ENCODE measurements at regions not wholly inside any gene's neighbourhood (a gene's known extent, or its start where the extent isn't known, plus 50 kb on each side); places are given as distances from the start of the nearest gene placed in this dataset.
A peak's percentile ranks its signal among the peaks of the same experiment; 100 is the strongest.

DNA sequence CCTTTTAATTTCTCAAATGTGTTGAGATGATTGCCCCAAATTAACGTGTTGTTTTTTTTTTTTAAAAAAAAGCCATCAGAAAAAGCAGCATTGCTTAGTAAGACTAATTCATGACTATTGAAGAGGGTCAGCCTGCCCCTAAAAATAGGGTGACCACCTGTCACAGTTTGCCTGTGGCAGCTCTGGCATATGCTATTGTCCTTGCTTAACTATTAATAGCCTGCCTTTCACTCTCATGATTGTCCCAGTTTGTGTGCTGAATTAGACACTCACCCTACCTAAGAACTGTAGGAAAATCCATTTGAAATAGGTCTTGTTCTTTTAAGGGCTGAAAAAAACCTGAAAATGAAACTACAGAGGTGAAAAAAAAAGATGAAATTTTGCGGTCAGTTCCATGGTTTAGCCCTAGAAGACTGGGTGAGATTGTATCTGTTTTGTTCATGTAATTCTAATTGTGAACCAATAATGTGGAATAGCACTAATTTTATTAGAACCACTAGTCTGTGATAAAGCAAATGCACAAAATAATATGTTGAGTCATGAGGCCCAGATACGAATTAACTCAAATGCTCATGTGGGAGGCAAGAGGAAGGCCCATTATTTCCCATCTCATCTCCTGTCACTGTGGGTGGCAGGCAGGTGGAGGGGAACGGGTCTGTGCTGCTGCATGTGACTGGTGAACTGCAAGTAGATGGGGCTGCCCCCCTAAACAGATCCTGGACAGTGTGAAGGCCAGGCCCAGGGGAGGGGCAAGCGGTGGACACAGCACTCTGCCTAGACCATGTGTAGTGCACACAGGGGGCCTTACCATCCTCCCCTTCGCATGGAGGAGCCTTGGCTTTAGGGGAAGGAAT, 265.4 kb upstream of the NFE2L3 start:
- DNase-seq (ENCODE audit: low spot score): no peak

DNA sequence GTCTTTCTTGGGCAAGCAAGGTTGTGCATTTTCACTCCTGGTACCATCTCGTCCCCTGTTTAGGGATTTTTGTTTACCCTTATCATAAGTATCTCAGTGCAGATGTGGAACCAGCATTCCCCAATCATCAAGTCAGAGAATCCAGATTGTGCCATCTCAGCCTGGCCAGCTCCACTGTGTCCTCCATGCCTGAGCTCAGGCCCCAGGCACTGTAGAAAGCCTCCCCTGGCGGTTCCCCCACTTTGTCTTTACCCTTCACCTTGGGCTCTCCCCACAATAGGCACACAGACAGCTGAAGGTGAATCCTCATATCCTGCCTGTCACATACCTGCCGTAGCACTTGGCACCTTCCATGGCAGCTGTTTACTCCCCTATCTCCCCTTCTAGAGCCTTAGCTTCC, 264.7 kb upstream of the NFE2L3 start:
- DNase-seq (ENCODE audit: low spot score): no peak

DNA sequence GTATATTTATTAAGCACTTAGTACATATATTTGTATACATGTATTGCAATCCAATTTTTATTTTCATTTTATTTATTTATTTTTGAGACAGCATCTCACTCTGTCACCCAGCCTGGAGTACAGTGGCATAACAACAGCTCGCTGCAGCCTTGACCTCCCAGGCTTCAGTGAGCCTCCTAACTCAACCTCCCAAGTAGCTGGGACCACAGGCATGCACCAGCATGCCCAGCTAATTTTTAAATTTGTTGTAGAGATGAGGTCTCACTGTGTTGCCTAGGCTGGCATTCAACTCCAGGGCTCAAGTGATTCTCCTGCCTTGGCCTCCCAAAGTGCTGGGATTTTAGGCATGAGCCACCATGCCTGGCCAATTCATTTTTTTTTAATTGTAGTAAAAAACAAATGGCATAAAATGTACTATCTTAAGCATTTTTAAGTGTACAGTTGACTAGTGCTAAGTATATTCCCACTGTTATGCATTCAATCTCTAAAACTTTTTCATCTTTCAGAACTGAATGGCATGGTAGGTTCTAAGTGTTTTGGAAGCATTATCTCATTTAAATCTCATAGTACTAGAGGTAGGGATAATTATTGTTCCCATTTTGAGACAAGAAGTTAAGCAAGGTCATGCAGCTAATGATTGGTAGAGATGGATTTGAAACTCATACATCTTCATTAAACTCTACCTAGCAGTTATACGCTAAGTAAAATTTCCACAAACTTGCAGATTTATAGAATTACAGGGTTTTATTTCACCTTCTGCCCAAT, 264.0 kb upstream of the NFE2L3 start:
- no peak for DNase-seq (ENCODE audit: low spot score)

DNA sequence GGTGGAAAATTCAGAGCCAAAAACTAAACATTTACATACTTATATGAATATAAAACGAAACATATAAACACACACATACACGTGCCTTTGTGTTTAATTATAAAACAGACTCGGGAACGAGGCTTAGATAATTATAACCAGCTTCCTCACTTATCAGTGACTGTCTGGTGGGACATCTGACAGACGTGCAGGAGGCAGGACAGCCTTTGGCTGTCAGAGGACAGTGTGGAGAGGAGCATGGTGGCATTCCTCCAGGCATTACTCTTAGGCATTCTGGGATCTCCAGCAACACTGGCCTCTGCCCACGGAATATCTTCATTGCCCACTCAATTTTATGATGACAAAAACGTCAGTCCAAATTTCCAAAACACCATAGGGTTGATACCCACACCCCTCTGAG, 262.2 kb upstream of the NFE2L3 start:
- DNase-seq (ENCODE audit: low spot score): no peak

DNA sequence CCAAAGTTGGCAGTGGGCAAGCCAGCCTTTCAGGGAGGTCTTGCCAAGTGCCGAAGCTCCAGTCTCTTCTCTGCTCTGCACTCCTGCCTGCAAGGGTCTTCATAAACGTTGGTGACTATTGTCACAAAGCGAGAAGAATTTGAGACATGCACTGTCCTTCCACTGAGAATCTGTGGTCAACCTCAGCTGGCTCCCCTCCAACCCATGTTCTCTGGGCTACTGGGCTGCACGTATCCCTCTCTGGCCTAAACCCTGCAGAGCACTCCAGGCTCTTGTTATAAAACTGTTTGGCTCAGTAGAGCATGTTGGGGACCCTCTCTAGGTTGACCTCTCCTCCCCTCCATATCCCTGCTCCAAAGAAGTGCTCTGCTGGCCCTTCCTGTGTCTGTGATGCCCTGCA, 260.4 kb upstream of the NFE2L3 start:
- DNase-seq (ENCODE audit: low spot score): no peak

DNA sequence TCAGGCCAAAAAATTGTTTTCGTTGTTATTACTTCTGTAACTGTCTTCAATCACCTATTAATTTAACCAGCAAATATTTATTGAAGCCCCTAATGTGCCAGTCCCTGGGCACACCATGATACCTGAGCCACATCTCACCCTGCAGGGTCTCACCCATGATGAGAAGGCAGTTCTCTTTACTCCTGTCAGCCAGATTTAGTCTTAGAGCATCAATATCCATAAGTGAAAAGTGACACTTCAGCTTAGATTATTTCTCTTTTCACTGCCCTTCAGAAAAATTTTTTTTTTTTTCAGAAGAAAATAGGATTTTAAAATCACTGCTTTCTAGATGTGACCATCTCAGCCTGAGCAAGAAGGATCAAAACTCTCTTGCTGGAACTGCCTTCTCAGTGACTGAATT, 258.6 kb upstream of the NFE2L3 start:
- no peak for DNase-seq (ENCODE audit: low spot score)

DNA sequence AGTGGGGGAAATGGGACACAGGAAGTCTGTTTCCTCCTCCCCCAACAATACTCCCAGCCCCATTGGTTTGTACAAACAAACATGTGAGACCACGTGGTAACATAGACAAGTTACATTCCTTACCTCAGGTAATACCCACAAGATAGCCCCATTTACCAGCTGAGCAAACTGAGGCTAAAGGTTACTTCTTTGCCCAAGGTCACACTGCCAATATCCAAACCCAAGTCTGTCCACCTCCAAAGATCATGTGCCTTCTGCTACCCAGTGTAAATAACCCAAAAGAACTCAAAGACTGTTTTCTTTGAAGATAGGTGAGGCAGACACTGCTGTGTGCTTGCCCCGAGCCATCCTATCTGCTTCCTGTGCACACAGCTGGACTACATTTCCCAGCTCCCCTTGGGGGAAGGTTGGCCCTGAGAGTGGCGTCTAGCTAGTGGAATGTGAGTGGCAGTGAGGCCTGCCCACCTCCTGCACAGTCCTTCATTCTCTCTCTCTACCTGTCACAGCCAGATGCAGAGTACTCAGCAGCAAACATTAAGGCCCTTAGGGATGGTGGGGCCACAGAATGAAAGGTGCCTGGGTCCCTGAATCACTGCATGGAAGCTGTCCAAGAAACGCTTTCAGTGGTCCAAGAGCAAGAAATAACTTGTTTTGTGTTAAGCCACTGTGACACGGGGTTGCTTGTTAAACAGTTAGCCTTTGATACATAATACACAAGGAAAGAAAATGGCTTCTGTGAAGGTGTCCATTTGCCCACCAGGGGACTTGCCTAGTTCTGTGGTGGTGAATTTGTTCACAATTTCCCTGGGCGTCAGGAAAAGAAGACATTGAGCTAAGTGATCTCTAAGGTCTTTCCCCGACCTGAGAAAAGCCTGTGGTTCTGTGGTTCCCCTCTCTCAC, 257.7 kb upstream of the NFE2L3 start:
- peak; percentile 39 for DNase-seq (ENCODE audit: low spot score)

DNA sequence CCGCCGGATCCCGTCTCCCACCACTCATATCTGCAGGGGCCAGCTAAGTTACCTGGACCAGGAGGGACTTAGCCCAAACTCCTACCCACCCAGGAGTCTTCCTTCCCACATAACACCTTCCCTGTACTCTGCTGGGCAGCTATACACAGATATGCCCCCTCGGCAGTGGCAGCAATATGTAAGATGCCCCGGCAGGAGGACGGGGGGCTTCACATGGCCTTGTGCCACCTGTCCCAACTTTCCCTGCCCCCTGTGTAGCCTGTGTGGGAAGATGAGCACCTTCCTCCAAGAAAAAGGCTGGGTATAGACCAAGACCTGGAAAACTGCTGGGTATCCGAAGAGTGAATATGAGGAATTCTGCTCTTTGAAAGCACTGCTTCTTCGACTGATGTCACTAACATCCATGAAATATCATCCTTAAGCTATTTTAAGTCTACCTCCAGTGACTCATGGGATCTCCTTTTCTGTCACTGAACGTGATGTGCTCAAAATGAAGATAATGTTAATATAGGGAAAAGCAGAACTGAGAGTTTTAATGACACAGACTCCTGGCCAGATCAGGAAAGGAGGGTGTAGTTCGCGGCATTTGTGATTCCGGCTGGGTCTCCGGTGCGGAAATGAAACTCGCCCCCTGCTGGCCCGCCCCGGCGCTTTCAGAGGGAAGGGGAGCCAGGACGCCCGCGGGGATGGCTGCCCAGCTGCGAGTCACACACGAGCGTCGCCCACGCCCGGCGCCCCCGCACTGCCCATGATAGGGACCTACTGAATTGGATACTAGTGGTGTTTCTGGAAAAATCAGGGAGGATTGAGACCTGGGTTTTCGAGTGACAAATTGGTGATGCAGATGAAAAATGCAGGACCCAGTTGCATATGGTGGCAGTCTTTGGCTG, 256.9 kb upstream of the NFE2L3 start:
- DNase-seq (ENCODE audit: low spot score): peak; percentile 63

DNA sequence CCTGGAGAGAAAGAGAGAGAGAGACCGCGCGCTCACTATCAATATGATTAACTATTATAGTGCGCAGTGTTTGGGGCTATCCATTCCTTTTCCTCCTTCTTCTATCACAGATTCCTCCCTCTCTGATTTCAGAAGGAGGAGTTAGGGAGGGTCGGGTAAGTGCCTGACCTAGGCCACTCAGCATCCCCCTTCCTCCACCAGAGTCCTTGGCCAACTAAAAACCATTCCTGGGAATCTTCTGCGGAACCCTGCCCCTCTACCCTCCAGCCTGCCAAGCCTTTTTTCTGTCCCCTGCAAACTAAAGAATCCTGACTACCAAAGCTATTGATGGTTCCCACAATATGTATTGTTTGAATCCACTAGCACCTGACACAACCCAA, 256.2 kb upstream of the NFE2L3 start:
- no peak for DNase-seq (ENCODE audit: low spot score)

DNA sequence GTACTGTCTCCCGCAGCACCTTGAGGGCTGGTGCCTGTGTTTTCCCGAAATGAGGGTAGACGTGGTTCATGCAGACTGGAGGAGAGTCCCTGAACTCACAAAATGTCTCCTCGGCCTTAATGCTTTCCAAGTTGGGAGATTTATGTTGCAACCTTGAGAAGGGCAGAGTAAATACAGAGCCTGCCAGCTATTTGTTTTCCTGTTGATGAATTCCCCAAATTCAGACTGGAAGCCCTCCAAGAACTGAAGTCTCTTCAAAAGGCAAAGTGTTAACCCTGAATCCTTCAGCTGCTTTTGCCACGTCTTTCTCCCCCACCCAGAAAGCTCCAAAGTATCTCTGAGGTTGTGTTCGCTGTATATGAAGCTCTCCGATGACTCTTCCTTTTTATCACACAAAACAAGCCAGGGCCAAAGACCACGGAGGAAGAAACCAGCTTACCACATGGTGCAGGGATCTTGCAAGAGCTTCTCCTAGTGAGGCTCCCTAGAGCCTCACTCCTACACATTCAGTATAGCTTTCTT, 254.7 kb upstream of the NFE2L3 start:
- DNase-seq (ENCODE audit: low spot score): no peak

DNA sequence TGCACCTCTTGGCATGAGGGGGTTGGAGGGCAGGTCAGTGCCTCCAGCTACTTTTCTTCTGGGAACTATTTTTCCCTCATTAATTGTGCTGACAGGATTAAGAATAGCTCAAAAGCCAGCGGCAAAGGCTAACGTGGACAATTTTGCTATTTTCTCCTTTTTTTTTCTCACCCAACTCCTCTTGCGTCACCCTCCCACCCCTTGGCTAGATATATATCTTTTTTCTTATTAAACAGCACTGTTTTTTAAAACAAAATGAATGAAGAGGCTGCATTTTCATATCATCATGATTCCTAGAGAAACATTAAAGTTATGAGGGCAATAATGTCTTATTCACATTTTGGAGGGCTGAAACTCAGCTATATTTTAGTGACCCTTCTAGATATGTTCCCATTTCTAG, 251.8 kb upstream of the NFE2L3 start:
- DNase-seq (ENCODE audit: low spot score): no peak

DNA sequence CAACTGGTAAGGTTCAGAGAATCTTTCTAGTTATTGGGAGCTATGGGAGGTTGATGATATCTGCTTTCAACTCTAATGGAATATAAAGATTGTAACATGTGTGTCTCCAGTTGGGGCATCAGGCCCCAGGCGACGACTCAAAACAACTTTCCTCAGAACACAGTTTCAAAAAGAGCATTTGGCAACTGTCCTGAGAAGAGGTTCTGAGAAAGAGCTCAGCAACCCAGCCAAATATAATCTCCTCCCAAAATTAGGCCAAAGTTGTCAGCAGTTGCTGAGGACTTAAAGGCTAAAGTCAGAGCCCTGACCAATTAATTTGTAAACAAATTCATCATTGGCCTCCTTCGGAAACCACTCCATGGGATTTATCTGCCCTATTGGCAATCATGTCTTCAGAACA, 251.1 kb upstream of the NFE2L3 start:
- no peak for DNase-seq (ENCODE audit: low spot score)

DNA sequence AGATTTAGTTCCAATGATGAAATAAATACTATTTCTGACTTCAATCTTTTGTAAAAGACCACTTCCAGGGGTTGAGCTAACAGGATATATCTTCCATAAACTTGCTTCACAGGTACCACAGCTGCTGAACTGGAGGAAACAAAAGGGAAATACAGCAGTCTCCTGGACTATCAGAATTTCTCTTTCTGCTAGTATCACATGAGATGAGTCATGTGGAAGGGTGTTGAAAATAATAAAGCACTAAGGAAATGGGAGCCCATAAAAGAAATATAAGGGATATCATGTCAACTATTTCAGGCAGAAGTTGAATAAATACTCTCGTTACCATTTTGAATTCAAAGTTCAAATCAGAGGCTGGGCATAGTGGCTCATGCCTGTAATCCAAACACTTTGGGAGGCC, 250.3 kb upstream of the NFE2L3 start:
- no peak for DNase-seq (ENCODE audit: low spot score)

DNA sequence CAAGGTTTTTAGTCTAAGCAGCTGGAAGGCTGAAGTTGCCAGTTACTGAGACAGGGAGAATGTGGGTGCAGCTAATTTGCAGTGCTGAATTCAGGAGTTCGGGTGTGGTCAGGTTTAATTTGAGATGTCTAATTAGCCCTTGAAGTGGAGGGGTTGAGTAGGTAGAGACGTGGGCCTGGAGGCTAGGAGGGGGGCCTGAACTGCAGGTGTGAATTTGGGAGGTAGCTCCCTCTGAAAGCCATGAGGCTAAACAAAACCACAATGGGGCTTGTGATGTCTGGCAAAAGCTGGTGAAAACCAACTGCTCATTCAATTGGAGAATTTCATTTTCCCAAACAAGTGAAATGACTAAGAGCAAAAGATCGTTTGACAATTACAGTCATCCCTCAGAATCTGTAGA, 246.0 kb upstream of the NFE2L3 start:
- no peak for DNase-seq (ENCODE audit: low spot score)

DNA sequence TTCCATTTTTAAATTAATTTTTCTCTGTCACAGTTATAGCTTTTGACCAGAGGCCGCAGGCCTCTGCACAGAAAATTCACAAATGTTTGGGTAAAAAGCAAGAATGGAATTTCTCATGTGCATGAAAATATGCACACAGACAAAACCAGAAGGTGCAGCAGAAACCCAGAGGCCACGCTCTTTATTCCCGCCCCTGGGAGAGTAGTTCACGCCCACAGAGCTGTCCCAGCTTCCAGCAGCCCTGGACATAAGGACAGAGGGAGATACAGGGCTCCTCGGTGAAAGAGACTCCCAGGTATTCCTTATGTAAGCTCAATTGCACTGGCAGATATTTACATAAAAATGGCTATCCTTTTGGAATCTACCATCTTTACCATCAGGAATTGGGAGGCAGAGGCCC, 245.2 kb upstream of the NFE2L3 start:
- no peak for DNase-seq (ENCODE audit: low spot score)

DNA sequence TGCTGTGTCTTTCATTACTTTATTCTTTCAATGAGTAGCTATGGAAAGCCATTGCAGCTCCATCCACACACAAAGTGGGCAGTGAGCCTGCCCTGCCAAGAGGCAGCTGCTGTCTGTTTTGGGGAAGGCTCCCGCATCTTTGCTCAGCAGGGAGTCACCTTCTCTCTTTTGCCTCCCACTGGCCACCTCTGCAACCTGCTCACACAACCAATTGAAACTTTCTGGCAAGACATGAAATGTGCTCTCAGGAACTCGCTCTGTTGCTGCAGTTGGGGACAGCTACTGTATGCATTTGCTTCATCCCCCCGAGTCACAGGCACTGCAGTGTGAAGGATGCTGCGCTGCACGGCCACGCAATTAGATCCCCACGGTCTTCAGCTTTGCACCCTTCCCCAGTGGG, 244.8 kb upstream of the NFE2L3 start:
- no peak for DNase-seq (ENCODE audit: low spot score)

DNA sequence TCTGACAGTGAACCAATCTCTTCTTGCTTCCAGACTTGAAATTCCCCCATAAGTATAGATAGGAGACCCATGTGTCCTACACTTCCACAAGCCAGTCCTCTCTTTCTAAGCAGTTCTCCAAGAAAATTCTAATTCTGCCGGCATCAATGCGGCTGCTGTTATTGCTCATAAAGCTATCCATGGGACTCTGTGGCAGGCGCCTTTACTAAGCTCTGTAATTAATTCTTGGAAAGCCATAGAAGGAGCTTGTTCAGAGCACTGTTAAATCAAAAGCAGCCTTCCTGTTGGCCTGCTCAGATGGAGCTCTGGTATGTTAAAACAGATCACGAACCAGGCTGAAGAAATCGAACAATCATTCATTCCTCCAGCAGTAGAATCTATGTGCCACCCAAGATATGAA, 244.3 kb upstream of the NFE2L3 start:
- no peak for DNase-seq (ENCODE audit: low spot score)

DNA sequence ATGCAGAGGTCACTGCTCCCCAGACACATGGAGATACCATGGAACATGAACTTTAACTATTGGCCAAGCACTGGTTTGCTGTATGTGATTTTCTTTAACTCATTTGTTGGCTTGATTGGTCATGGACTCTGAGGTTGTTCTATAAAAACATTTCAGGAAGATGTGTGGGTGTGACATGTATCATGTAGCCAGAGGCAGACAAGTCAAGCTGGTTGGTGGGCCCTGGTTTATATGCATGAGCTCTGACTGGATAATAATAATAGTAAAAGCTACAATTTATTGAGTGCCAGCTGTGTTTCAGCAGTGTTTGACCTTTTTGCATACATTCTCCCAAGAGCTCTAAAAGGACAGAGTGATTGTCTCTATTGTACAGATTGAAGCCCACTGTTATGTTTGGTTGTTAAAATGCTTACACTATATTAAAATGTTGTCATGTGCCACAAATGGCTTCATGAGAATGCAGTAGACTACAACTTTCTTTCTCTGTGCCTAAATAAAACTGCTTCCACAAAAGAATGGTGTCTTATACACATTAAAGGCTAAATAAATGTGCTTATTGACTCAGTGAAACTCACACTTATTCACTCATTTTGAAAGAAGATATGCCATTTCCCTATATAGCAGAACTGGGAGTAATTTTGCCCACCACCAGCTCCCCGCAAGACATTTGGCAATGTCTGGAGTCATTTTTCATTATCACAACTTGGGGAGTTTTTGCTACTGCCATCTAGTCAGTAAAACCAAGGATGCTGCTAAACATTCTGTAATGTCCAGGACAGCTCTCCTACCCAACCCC, 243.6 kb upstream of the NFE2L3 start:
- DNase-seq (ENCODE audit: low spot score): no peak

DNA sequence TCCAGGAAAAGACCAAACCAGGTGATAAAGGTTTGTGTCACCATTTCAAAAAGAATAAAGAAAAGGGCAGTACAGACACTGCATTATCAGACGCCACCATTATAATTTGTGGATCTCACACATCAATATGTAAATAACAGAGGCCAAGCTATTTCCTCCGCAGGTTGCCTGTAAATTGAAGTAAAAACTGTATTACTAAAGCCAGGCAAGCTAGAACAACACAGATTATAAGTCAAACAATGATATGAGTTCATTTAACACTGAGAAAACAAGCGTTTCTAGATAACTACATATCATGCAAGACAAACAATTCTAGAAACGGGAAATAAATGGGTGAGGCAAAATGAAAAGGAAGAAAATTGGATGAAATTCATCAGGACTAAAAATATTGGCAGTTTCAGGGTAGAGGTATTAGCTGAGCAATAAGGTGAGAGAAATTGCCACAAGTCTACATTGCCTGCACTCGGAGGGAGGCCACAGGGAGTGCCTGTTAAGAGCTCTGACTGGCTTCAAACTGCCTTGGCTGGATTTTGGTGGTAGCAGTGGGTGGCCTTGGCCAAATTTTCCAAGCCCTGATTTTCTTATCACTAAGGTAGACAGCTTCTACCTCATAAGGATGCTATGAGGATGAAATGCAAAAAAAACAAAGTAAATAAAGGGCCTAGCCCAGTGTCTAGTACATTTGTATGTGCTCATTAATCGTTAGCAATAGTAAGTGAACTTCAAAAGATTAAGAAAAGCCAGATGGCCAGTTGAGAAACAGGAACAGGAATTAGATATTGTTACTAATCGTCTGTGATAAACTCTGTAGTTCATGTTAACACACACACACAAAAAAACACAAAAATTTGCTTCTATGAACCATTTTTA, 240.0 kb upstream of the NFE2L3 start:
- DNase-seq (ENCODE audit: low spot score): no peak

Data from CD4-positive, alpha-beta T cell treated with Interleukin-6 at 100 ng/mL for 8 hours (primary cell).